C4-2B (cell line): ENCODE measurements at regions not wholly inside any gene's neighbourhood (a gene's known extent, or its start where the extent isn't known, plus 50 kb on each side); places are given as distances from the start of the nearest gene placed in this dataset.

ENCODE experiments used
- CTCF ChIP-seq: fragments of 450-650 bp; conservative IDR thresholded peaks from 2 replicates; pipeline ENCODE4 v1.5.1; 2017; ENCODE audit warnings: mild to moderate bottlenecking
- ZFX ChIP-seq: fragments of 450-650 bp; IDR thresholded peaks from 2 replicates; pipeline ENCODE4 v1.6.1; 2017

GRCh38 chr17:79676796-79677195 lies 53.9 kb upstream of the ENPP7 start:
- TF ChIP-seq CTCF (no peak), ZFX (no peak)
